HepG2 (cell line): ENCODE measurements at regions not wholly inside any gene's neighbourhood (a gene's known extent, or its start where the extent isn't known, plus 50 kb on each side); places are given as distances from the start of the nearest gene placed in this dataset.

Source experiments
- ATAC-seq: fragments of 200-7000 bp; cut with Tn5 transposase; 3 replicates; pipeline ENCODE4 v1.9.1; 2020; ENCODE audit warnings: mild to moderate bottlenecking, moderate library complexity
- BruUV-seq: library from RNA; stranded (reverse); fragments of 400-500 nt; replicated peaks from 2 replicates; lab custom pipeline; 2021; lab: Mats Ljungman, UMichigan
- CTCF ChIA-PET: fragments of 300-600 bp; formaldehyde crosslinking; extraction: SDS; loops from one replicate; lab custom pipeline; 2021; ENCODE audit warnings: low total read pairs, inconsistent platforms, low intra/inter-chr PET ratio; lab: Yijun Ruan, JAX
- POLR2A ChIA-PET: fragments of 350-600 bp; sonication (Branson Sonifier 250); formaldehyde crosslinking; loops from one replicate; lab custom pipeline; 2020; ENCODE audit warnings: antibody characterized with exemption, inconsistent platforms; lab: Yijun Ruan, JAX
- DNase-seq: peaks from one replicate; pipeline ENCODE4 v3.0.0-alpha.2; 2015; ENCODE audit warnings: low spot score
- FAIRE-seq: peaks from 3 replicates; lab custom pipeline; 2011; peaks lifted over from hg19 to GRCh38; lab: Jason Lieb, UNC
- H2AFZ ChIP-seq: one replicate; pipeline ENCODE4 v1.6.1; 2011; ENCODE audit warnings: low read length, inconsistent platforms
- H3K27ac ChIP-seq: fragments of 300-600 bp; 3 replicates; pipeline ENCODE4 v1.8.0; 2011; ENCODE audit warnings: mixed run types, mild to moderate bottlenecking, mixed read lengths, low read length, inconsistent platforms; ENCODE audit not compliant: insufficient read depth; ENCODE audit errors: extremely low read length
- H3K27me3 ChIP-seq, 2 experiments: fragments of 200-600 bp in 1 of 2; 2 replicates in 1 of 2; 3 replicates in 1 of 2; pipeline versions ENCODE4 v1.6.0 to v1.8.0; 2011; ENCODE audit warnings: low read length in 2 of 2, mild to moderate bottlenecking in 2 of 2, moderate library complexity in 2 of 2, inconsistent platforms in 1 of 2; ENCODE audit not compliant: insufficient read depth in 2 of 2, control insufficient read depth in 1 of 2
- H3K36me3 ChIP-seq, 2 experiments: fragments of 200-600 bp in 1 of 2; replicated peaks in 1 of 2; 2 replicates in 1 of 2; 3 replicates in 1 of 2; pipeline versions ENCODE4 v1.5.1 to v1.8.0; 2011; ENCODE audit warnings: low read length in 2 of 2, inconsistent platforms in 1 of 2; ENCODE audit not compliant: insufficient read depth in 2 of 2, control insufficient read depth in 1 of 2
- H3K4me1 ChIP-seq: 2 replicates; pipeline ENCODE4 v1.5.1; 2012; ENCODE audit warnings: low read length, inconsistent platforms; ENCODE audit not compliant: insufficient read depth
- H3K4me2 ChIP-seq: 2 replicates; pipeline ENCODE4 v1.6.0; 2011; ENCODE audit warnings: low read depth, low read length, inconsistent platforms
- H3K4me3 ChIP-seq, 3 experiments: fragments of 200-600 bp in 1 of 3; sonication (generic), shearing (Covaris generic) in 1 of 3; replicated peaks in 1 of 3; 2 replicates each; pipeline ENCODE4 v1.5.1; 2011 to 2016; ENCODE audit warnings: low read length in 3 of 3, inconsistent platforms in 2 of 3, low read depth in 2 of 3, mild to moderate bottlenecking in 2 of 3, control low read depth in 1 of 3, mixed read lengths in 1 of 3; ENCODE audit not compliant: insufficient read depth in 1 of 3
- H3K79me2 ChIP-seq: one replicate; pipeline ENCODE4 v1.6.1; 2011; ENCODE audit warnings: low read length, inconsistent platforms; ENCODE audit not compliant: insufficient read depth
- H3K9ac ChIP-seq: 2 replicates; pipeline ENCODE4 v1.6.0; 2011; ENCODE audit warnings: mild to moderate bottlenecking, low read depth, low read length, inconsistent platforms; ENCODE audit not compliant: insufficient read depth
- H3K9me3 ChIP-seq: 2 replicates; pipeline ENCODE4 v1.5.1; 2012; ENCODE audit warnings: mild to moderate bottlenecking, low read length
- H4K20me1 ChIP-seq: 2 replicates; pipeline ENCODE4 v1.6.0; 2011; ENCODE audit warnings: inconsistent platforms, mild to moderate bottlenecking, low read length, moderate library complexity; ENCODE audit not compliant: insufficient read depth
- HNRNPUL1 ChIP-seq: fragments of 200-400 bp; formaldehyde crosslinking; IDR thresholded peaks from 2 replicates; pipeline ENCODE4 v1.6.1; 2017; ENCODE audit warnings: low read depth, mild to moderate bottlenecking, low read length, moderate library complexity
- JDP2 ChIP-seq: sonication (generic); formaldehyde crosslinking; IDR thresholded peaks from 2 replicates; pipeline ENCODE4 v1.8.1; 2022; ENCODE audit warnings: missing genetic modification reagents, borderline replicate concordance
- NRL ChIP-seq: sonication (generic); formaldehyde crosslinking; IDR thresholded peaks from 2 replicates; pipeline ENCODE4 v1.5.0; 2020; ENCODE audit warnings: missing genetic modification reagents, mild to moderate bottlenecking, moderate library complexity, borderline replicate concordance
- SOX5 ChIP-seq: IDR thresholded peaks from 2 replicates; pipeline ENCODE4 v1.6.1; 2016; ENCODE audit warnings: borderline replicate concordance
- SRY ChIP-seq: sonication (generic); formaldehyde crosslinking; IDR thresholded peaks from 2 replicates; pipeline ENCODE4 v1.8.0; 2022; ENCODE audit warnings: mild to moderate bottlenecking, missing genetic modification reagents
- ZBTB26 ChIP-seq: IDR thresholded peaks from 2 replicates; pipeline ENCODE4 v1.6.1; 2016; ENCODE audit warnings: missing compliant biosample characterization, missing genetic modification reagents, borderline replicate concordance
- ZNF33A ChIP-seq: sonication (generic); formaldehyde crosslinking; IDR thresholded peaks from 2 replicates; pipeline ENCODE4 v1.5.1; 2020; ENCODE audit warnings: missing genetic modification reagents, mild to moderate bottlenecking, moderate library complexity, borderline replicate concordance
- ZNF629 ChIP-seq: sonication (generic); formaldehyde crosslinking; conservative IDR thresholded peaks from 2 replicates; pipeline ENCODE4 v1.5.0; 2020; ENCODE audit warnings: missing genetic modification reagents
- ZNF670 ChIP-seq: sonication (generic); formaldehyde crosslinking; IDR thresholded peaks from 2 replicates; pipeline ENCODE4 v1.8.0; 2022; ENCODE audit warnings: mild to moderate bottlenecking, missing genetic modification reagents, borderline replicate concordance
- ZNF768 ChIP-seq: sonication (generic); formaldehyde crosslinking; IDR thresholded peaks from 2 replicates; pipeline ENCODE4 v1.4.0; 2020; ENCODE audit warnings: missing genetic modification reagents
- WGBS: methylation state at CpG from one replicate; pipeline ENCODE4 v1.1.6; 2017; ENCODE audit warnings: low lambda C conversion rate; 5-methylcytosine and 5-hydroxymethylcytosine counted together
- in situ Hi-C: cut with HindIII; loops from 2 replicates; pipeline ENCODE4 v1.10.0; 2017; ENCODE audit warnings: low pct_unique_long_range_greater_than_20kb; ENCODE audit not compliant: extremely low pct_ligation_motif_present
- intact Hi-C: fragments of 100-400 bp; cut with micrococcal nuclease; formaldehyde crosslinking; loops from one replicate; pipeline ENCODE4 v1.10.0; 2022; ENCODE audit not compliant: unreplicated experiment

GRCh38 chr14:100387450-100387849 is 64.3 kb downstream of the SLC25A47 start:
- no peak for TF ChIP-seq ZNF670
- peak; percentile 64; the same call in 1 of the 2 replicates for TF ChIP-seq ZNF768
- TF ChIP-seq ZNF629: peak; percentile 67
- POLR2A ChIA-PET: no interaction called here

GRCh38 chr14:100388103-100389054 is 65.2 kb downstream of the SLC25A47 start:
- Histone ChIP-seq H3K4me1 (peaks cover 42% of the 10 kb centered on the region), H3K79me2 (no peaks in the 10 kb centered on the region), H3K9me3 (no peaks in the 10 kb centered on the region), H3K36me3 (no peaks in the 10 kb centered on the region; a peak in 1 of 5 replicates), H4K20me1 (no peaks in the 10 kb centered on the region), H2AFZ (no peak overlapping the region), H3K9ac (no peak overlapping the region), H3K4me3 (no peak overlapping the region), H3K27ac (no peak overlapping the region), H3K4me2 (no peak overlapping the region), H3K27me3 (no peaks in the 10 kb centered on the region)
- WGBS: 89% methylated on average over 18 of the region's 18 CpGs
- ChIA-PET CTCF (no interaction called here), POLR2A (no interaction called here)
- ATAC-seq (no peak), DNase-seq (no peak), FAIRE-seq (no peak)
- in situ Hi-C loops: loop anchor here (5.0 kb wide), 2 partner anchors 34 to 264 kb away; no protein-coding TSS in a partner anchor
- intact Hi-C loops: no loop called here
- BruUV-seq: no TSS peak
- no peak for TF ChIP-seq JDP2
- no peak for TF ChIP-seq ZNF33A (CRISPR knock-in tag)
- TF ChIP-seq NRL: no peak
- TF ChIP-seq HNRNPUL1: no peak
- no peak for TF ChIP-seq ZBTB26 (CRISPR knock-in tag)
- no peak for TF ChIP-seq SOX5 (CRISPR knock-in tag)
- no peak for TF ChIP-seq SRY (CRISPR knock-in tag)

More at GRCh38 chr14:100387450-100387849, 64.3 kb downstream of the SLC25A47 start:
- no TSS peak for BruUV-seq
- no peaks in the 10 kb centered on the region; a peak in 1 of 5 replicates for H3K36me3 ChIP-seq
- WGBS: 93% methylated on average over 6 of the region's 6 CpGs
- intact Hi-C loops: no loop called here
- no peaks in the 10 kb centered on the region for H3K9me3 ChIP-seq
- no peak overlapping the region for H3K4me2 ChIP-seq
- no peaks in the 10 kb centered on the region for H4K20me1 ChIP-seq
- H2AFZ ChIP-seq: no peak overlapping the region
- H3K4me3 ChIP-seq: no peak overlapping the region
- CTCF ChIA-PET: no interaction called here
- DNase-seq (no peak), ATAC-seq (no peak), FAIRE-seq (no peak)
- in situ Hi-C loops: loop anchor here (5.0 kb wide), 2 partner anchors 35 to 265 kb away; no protein-coding TSS in a partner anchor
- peaks cover 33% of the 10 kb centered on the region for H3K4me1 ChIP-seq
- no peak overlapping the region for H3K27ac ChIP-seq
- no peaks in the 10 kb centered on the region for H3K27me3 ChIP-seq
- no peaks in the 10 kb centered on the region for H3K79me2 ChIP-seq
- no peak overlapping the region for H3K9ac ChIP-seq
